Calu3 (cell line): ENCODE measurements at regions not wholly inside any gene's neighbourhood (a gene's known extent, or its start where the extent isn't known, plus 50 kb on each side); places are given as distances from the start of the nearest gene placed in this dataset.

Source experiments
- BruUV-seq: library from RNA; stranded (reverse); fragments of 400-500 nt; replicated peaks from 2 replicates; lab custom pipeline; 2021; lab: Mats Ljungman, UMichigan
- CTCF ChIA-PET: fragments of 300-600 bp; sonication (Branson Sonifier 250); formaldehyde crosslinking; loops from one replicate; lab custom pipeline; 2022; ENCODE audit warnings: antibody characterized with exemption; lab: Charles Lee
- DNase-seq: peaks from one replicate; pipeline ENCODE4 v3.0.0; 2022
- H3K27ac Mint-ChIP-seq: one replicate; pipeline ENCODE4 v1.8.0; 2022; ENCODE audit warnings: mixed read lengths; ENCODE audit not compliant: unreplicated experiment
- H3K27me3 Mint-ChIP-seq: one replicate; pipeline ENCODE4 v1.8.0; 2022; ENCODE audit warnings: mixed read lengths; ENCODE audit not compliant: unreplicated experiment
- H3K36me3 Mint-ChIP-seq: one replicate; pipeline ENCODE4 v1.8.0; 2022; ENCODE audit warnings: mild to moderate bottlenecking, moderate library complexity, mixed read lengths; ENCODE audit not compliant: insufficient read depth, unreplicated experiment
- H3K4me1 Mint-ChIP-seq: one replicate; pipeline ENCODE4 v1.8.0; 2022; ENCODE audit warnings: mild to moderate bottlenecking, low read depth, mixed read lengths; ENCODE audit not compliant: unreplicated experiment
- H3K4me3 Mint-ChIP-seq: one replicate; pipeline ENCODE4 v1.8.0; 2022; ENCODE audit warnings: mild to moderate bottlenecking, low read depth, moderate library complexity, mixed read lengths; ENCODE audit not compliant: unreplicated experiment
- H3K9me3 Mint-ChIP-seq: one replicate; pipeline ENCODE4 v1.8.0; 2022; ENCODE audit warnings: low read depth, mixed read lengths; ENCODE audit not compliant: unreplicated experiment
- intact Hi-C: fragments of 100-400 bp; cut with micrococcal nuclease; formaldehyde crosslinking; loops from one replicate; pipeline ENCODE4 v1.10.0; 2022; ENCODE audit not compliant: unreplicated experiment
- TF ChIP-seq, protein P1 (sequence below): fragments of 200-600 bp; IDR thresholded peaks from one replicate; pipeline ENCODE4 v1.8.0; 2022; ENCODE audit warnings: antibody characterized with exemption; ENCODE audit not compliant: unreplicated experiment

DNA sequence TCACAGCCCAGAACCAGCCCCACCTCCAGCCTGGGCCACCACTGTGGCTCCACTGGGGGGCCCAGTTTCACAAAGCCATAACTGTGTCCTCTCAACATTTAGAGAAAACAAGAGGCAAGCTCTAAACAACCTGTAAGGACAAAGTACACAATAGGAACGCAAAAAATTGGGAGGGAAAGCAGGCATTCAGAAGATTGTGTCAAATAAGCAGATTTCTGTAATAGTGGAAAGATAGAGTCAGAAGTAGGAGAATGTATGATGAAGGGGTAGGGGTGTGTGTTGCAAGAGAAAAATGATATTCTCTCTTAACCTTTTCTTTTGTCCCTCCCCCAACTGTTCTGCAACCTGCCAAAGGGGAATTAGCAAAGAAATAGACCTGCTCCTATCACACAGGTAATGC is 449.9 kb upstream of the NPVF start:
- TF ChIP-seq, protein P1, sequence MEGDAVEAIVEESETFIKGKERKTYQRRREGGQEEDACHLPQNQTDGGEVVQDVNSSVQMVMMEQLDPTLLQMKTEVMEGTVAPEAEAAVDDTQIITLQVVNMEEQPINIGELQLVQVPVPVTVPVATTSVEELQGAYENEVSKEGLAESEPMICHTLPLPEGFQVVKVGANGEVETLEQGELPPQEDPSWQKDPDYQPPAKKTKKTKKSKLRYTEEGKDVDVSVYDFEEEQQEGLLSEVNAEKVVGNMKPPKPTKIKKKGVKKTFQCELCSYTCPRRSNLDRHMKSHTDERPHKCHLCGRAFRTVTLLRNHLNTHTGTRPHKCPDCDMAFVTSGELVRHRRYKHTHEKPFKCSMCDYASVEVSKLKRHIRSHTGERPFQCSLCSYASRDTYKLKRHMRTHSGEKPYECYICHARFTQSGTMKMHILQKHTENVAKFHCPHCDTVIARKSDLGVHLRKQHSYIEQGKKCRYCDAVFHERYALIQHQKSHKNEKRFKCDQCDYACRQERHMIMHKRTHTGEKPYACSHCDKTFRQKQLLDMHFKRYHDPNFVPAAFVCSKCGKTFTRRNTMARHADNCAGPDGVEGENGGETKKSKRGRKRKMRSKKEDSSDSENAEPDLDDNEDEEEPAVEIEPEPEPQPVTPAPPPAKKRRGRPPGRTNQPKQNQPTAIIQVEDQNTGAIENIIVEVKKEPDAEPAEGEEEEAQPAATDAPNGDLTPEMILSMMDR, result no peak
- intact Hi-C loops, result no loop called here
- H3K36me3 Mint-ChIP-seq, result no peaks in the 10 kb centered on the region
- H3K9me3 Mint-ChIP-seq, result no peaks in the 10 kb centered on the region
- H3K4me1 Mint-ChIP-seq, result no peaks in the 10 kb centered on the region
- CTCF ChIA-PET, result no interaction called here
- no TSS peak for BruUV-seq
- no peak for DNase-seq
- H3K27ac Mint-ChIP-seq, result no peak overlapping the region
- H3K27me3 Mint-ChIP-seq, result peaks cover 97% of the 10 kb centered on the region
- H3K4me3 Mint-ChIP-seq, result no peak overlapping the region

DNA sequence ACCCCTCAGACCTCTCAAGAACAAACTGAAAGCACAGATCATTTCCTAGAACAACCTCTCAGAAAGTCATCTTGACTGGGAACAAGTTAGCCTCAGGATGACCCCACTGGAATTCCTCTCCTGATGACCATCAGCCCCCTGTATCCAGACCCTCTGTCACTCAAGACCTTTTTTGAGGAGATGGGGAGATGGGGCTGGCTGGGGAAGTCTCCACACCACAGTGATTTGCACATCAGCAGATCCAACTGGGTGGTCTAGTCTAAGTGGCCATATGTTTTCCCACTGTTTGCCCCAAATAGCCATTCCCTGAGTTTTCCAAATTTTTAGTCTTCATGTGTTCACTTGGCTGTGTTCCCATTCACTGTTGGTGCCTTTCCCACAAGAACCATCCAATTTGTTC is 452.4 kb upstream of the NPVF start:
- BruUV-seq, result no TSS peak
- Mint-ChIP-seq H3K36me3 (no peaks in the 10 kb centered on the region), H3K4me1 (no peaks in the 10 kb centered on the region), H3K27me3 (peaks cover 97% of the 10 kb centered on the region), H3K4me3 (no peak overlapping the region), H3K27ac (no peak overlapping the region), H3K9me3 (no peaks in the 10 kb centered on the region)
- CTCF ChIA-PET, result no interaction called here
- intact Hi-C loops, result no loop called here
- DNase-seq, result no peak
- TF ChIP-seq, protein P1, result no peak

DNA sequence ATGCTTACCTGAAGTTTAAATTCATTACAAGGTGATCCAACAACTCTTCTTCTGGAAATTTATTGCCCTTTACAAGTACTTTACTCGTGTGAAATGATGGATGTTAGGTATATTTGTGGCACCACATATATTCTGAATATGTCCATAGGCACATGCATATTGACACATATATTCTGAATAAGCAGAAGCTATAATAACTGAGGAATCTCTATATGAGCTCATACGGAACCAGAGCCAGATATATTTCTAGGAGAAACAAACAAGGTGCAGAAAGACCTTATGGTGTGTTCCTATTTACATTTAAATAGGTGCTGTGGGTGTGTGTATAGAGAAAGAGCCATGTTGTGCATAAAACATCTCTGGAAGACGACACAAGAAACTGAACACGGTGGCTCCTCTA is 456.1 kb upstream of the NPVF start:
- Mint-ChIP-seq H3K27ac (no peak overlapping the region), H3K36me3 (no peaks in the 10 kb centered on the region), H3K4me1 (no peaks in the 10 kb centered on the region), H3K9me3 (no peaks in the 10 kb centered on the region), H3K27me3 (peaks cover 100% of the 10 kb centered on the region), H3K4me3 (no peak overlapping the region)
- TF ChIP-seq, protein P1, result no peak
- CTCF ChIA-PET, result no interaction called here
- intact Hi-C loops, result no loop called here
- DNase-seq, result no peak
- no TSS peak for BruUV-seq

DNA sequence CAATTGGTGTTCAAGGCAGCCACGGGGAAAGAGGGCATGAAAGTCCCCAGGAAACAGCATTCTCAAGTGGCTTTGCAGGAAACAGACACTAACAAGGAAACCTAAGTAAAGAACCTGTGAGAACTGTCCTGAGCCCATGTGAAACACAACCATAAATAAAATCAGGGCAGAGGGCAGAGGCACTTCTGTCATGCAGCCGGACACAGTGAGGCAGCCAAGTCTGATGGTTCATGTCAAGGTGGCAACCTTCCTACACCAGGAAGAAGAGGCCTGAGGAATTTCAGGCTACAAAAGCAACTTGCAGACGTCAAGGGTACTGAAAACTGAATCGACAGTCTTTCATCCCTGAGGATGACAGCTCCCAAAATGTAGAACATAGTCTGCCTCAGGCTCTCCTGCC is 458.2 kb upstream of the NPVF start:
- intact Hi-C loops, result no loop called here
- DNase-seq, result no peak
- Mint-ChIP-seq H3K36me3 (no peaks in the 10 kb centered on the region), H3K27ac (no peak overlapping the region), H3K4me3 (no peak overlapping the region), H3K27me3 (peaks cover 97% of the 10 kb centered on the region), H3K9me3 (no peaks in the 10 kb centered on the region), H3K4me1 (no peaks in the 10 kb centered on the region)
- TF ChIP-seq, protein P1, result no peak
- CTCF ChIA-PET, result no interaction called here
- BruUV-seq, result no TSS peak
